ENCODE measurements at regions not wholly inside any gene's neighbourhood (a gene's known extent, or its start where the extent isn't known, plus 50 kb on each side); places are given as distances from the start of the nearest gene placed in this dataset.

DNA sequence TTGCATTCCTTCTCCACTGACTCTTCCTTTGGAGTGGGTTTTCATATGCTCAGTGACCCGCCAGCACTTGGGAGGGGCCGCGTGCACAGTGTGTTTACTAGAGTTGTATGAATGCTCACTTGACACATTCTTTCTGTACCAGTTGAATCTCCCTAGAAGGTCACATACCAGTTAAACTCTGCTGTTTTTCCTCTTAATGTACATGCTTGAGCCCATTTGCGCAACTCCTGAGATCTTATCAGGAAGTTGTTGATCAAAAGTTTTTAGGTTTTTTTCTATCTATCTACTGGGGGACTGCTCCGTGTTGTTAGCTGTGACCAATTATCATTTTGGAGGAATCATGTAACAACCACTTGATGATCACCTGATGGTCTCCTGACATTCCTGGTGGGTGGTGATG, 392.7 kb downstream of the CDH9 start:
- TF ChIP-seq, protein P1, sequence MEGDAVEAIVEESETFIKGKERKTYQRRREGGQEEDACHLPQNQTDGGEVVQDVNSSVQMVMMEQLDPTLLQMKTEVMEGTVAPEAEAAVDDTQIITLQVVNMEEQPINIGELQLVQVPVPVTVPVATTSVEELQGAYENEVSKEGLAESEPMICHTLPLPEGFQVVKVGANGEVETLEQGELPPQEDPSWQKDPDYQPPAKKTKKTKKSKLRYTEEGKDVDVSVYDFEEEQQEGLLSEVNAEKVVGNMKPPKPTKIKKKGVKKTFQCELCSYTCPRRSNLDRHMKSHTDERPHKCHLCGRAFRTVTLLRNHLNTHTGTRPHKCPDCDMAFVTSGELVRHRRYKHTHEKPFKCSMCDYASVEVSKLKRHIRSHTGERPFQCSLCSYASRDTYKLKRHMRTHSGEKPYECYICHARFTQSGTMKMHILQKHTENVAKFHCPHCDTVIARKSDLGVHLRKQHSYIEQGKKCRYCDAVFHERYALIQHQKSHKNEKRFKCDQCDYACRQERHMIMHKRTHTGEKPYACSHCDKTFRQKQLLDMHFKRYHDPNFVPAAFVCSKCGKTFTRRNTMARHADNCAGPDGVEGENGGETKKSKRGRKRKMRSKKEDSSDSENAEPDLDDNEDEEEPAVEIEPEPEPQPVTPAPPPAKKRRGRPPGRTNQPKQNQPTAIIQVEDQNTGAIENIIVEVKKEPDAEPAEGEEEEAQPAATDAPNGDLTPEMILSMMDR (conservative IDR thresholded peaks at IDR 0.05 in 1 of 2, IDR thresholded peaks at IDR 0.05 in 1 of 2; ENCODE audit: low read depth in 1 of 2, low read length in 2 of 2): no peak
- no peak for TF ChIP-seq EZH2 (IDR thresholded peaks at IDR 0.05; ENCODE audit: low read length, missing control alignments)
